Fibroblast of lung (primary cell): ENCODE measurements at regions not wholly inside any gene's neighbourhood (a gene's known extent, or its start where the extent isn't known, plus 50 kb on each side); places are given as distances from the start of the nearest gene placed in this dataset.
"Not testable (repeated sequence)": the region's sequence is repeated elsewhere in the genome, so short reads cannot be mapped to it uniquely, and the experiment has no call there.

Source experiments
- DNase-seq, 2 donors: peaks; one replicate each; pipeline versions ENCODE4 v3.0.0 to v3.0.0-alpha.2; 2010; ENCODE audit warnings: low read depth in 2 of 2
- H2AFZ ChIP-seq: 2 replicates; pipeline ENCODE4 v1.5.1; 2012; ENCODE audit warnings: low read length, control low read depth, inconsistent platforms
- H3K27ac ChIP-seq: 2 replicates; pipeline ENCODE4 v1.5.1; 2011; ENCODE audit warnings: low read length, control low read depth; ENCODE audit not compliant: insufficient read depth
- H3K27me3 ChIP-seq: 2 replicates; pipeline ENCODE4 v1.5.1; 2011; ENCODE audit warnings: mild to moderate bottlenecking, low read length; ENCODE audit not compliant: control insufficient read depth, insufficient read depth
- H3K36me3 ChIP-seq: 2 replicates; pipeline ENCODE4 v1.5.1; 2011; ENCODE audit warnings: low read length; ENCODE audit not compliant: control insufficient read depth, insufficient read depth
- H3K4me1 ChIP-seq: 2 replicates; pipeline ENCODE4 v1.5.1; 2011; ENCODE audit warnings: low read length; ENCODE audit not compliant: control insufficient read depth, insufficient read depth; ENCODE audit errors: extremely low read depth
- H3K4me2 ChIP-seq: 2 replicates; pipeline ENCODE4 v1.5.1; 2011; ENCODE audit warnings: low read length, control low read depth; ENCODE audit not compliant: insufficient read depth; ENCODE audit errors: extremely low read depth
- H3K4me3 ChIP-seq, 4 experiments: fragments of 200-600 bp in 1 of 4; sonication (generic) in 1 of 4; replicated peaks in 1 of 4; 2 replicates each; pipeline ENCODE4 v1.5.1; 2011 to 2016; ENCODE audit warnings: low read length in 4 of 4, low read depth in 3 of 4, mild to moderate bottlenecking in 3 of 4, control low read depth in 2 of 4, inconsistent platforms in 1 of 4, mixed read lengths in 1 of 4; ENCODE audit not compliant: insufficient read depth in 1 of 4; ENCODE audit errors: control extremely low read depth in 1 of 4
- H3K79me2 ChIP-seq: 2 replicates; pipeline ENCODE4 v1.5.1; 2012; ENCODE audit warnings: mild to moderate bottlenecking, low read length, inconsistent platforms; ENCODE audit not compliant: control insufficient read depth, insufficient read depth
- H3K9ac ChIP-seq: 2 replicates; pipeline ENCODE4 v1.5.1; 2011; ENCODE audit warnings: mild to moderate bottlenecking, low read length, control low read depth; ENCODE audit not compliant: insufficient read depth
- H3K9me3 ChIP-seq: 2 replicates; pipeline ENCODE4 v1.5.1; 2012; ENCODE audit warnings: low read depth, low read length; ENCODE audit not compliant: control insufficient read depth, insufficient read depth
- H4K20me1 ChIP-seq: 2 replicates; pipeline ENCODE4 v1.5.1; 2011; ENCODE audit warnings: low read length; ENCODE audit not compliant: control insufficient read depth, insufficient read depth; ENCODE audit errors: extremely low read depth

- H3K4me3 ChIP-seq, H3K9me3 ChIP-seq, H4K20me1 ChIP-seq, H3K27ac ChIP-seq, H3K79me2 ChIP-seq, H2AFZ ChIP-seq, H3K27me3 ChIP-seq, H3K4me1 ChIP-seq, DNase-seq, H3K36me3 ChIP-seq, H3K9ac ChIP-seq, H3K4me2 ChIP-seq: not testable (repeated sequence)
These were observed 142.6 kb downstream of the FAM72B start for GRCh38 chr1:121041497-121041896.

GRCh38 chr1:121042882-121043281 is 141.3 kb downstream of the FAM72B start:
- not testable (repeated sequence) for H3K9ac ChIP-seq, H2AFZ ChIP-seq, H3K79me2 ChIP-seq, DNase-seq, H3K4me3 ChIP-seq, H4K20me1 ChIP-seq, H3K27ac ChIP-seq, H3K27me3 ChIP-seq, H3K4me2 ChIP-seq, H3K9me3 ChIP-seq, H3K4me1 ChIP-seq, H3K36me3 ChIP-seq

GRCh38 chr1:121048293-121048752 is 135.8 kb downstream of the FAM72B start:
- H3K27me3 ChIP-seq, H3K9me3 ChIP-seq, H3K36me3 ChIP-seq, H3K79me2 ChIP-seq, H3K27ac ChIP-seq, H3K4me3 ChIP-seq, H4K20me1 ChIP-seq, H3K4me1 ChIP-seq, H3K4me2 ChIP-seq, H2AFZ ChIP-seq, DNase-seq, H3K9ac ChIP-seq: not testable (repeated sequence)

GRCh38 chr1:121048769-121049443 is 135.2 kb downstream of the FAM72B start:
- not testable (repeated sequence) for H3K9ac ChIP-seq, H3K27me3 ChIP-seq, H3K27ac ChIP-seq, H3K4me1 ChIP-seq, H3K9me3 ChIP-seq, DNase-seq, H3K4me2 ChIP-seq, H4K20me1 ChIP-seq, H3K79me2 ChIP-seq, H3K36me3 ChIP-seq, H2AFZ ChIP-seq, H3K4me3 ChIP-seq

- H4K20me1 ChIP-seq, H3K4me2 ChIP-seq, H3K4me3 ChIP-seq, H3K9me3 ChIP-seq, H3K4me1 ChIP-seq, H3K27me3 ChIP-seq, H3K36me3 ChIP-seq, H3K9ac ChIP-seq, H3K27ac ChIP-seq, DNase-seq, H3K79me2 ChIP-seq, H2AFZ ChIP-seq: not testable (repeated sequence)
These were observed 134.0 kb downstream of the FAM72B start for GRCh38 chr1:121050097-121050496.

- not testable (repeated sequence) for H4K20me1 ChIP-seq, H3K79me2 ChIP-seq, H3K36me3 ChIP-seq, H3K4me1 ChIP-seq, H3K9me3 ChIP-seq, H3K27me3 ChIP-seq, DNase-seq, H3K27ac ChIP-seq, H2AFZ ChIP-seq, H3K9ac ChIP-seq, H3K4me2 ChIP-seq, H3K4me3 ChIP-seq
These were observed 132.9 kb downstream of the FAM72B start for GRCh38 chr1:121051161-121051790.
